A673 (cell line): ENCODE measurements at regions not wholly inside any gene's neighbourhood (a gene's known extent, or its start where the extent isn't known, plus 50 kb on each side); places are given as distances from the start of the nearest gene placed in this dataset.

Experiments
- CTCF ChIP-seq: fragments of 300-800, 200-600 bp; sonication (generic); conservative IDR thresholded peaks from 2 replicates; pipeline ENCODE4 v1.5.1; 2017; ENCODE audit warnings: low read depth, mild to moderate bottlenecking, antibody characterized with exemption, low read length, moderate library complexity, mixed read lengths
- EZH2 ChIP-seq: fragments of 200-600 bp; sonication (generic); IDR thresholded peaks from 2 replicates; pipeline ENCODE4 v1.6.1; 2017; ENCODE audit warnings: borderline replicate concordance, low read depth, mild to moderate bottlenecking, mixed read lengths, antibody characterized with exemption, low read length; ENCODE audit not compliant: poor library complexity, severe bottlenecking

GRCh38 chr7:41467596-41467995 is 235.3 kb downstream of the INHBA start:
- TF ChIP-seq CTCF (no peak), EZH2 (no peak)
